ENCODE measurements at regions not wholly inside any gene's neighbourhood (a gene's known extent, or its start where the extent isn't known, plus 50 kb on each side); places are given as distances from the start of the nearest gene placed in this dataset.

GRCh38 chr13:107091428-107091827 is 523.5 kb upstream of the ARGLU1 start:
- ATAC-seq, result no peak
- Histone ChIP-seq H3K9ac (ENCODE audit: insufficient read depth in 1 of 2, low read depth in 2 of 2, low read length in 2 of 2) (no peak overlapping the region), H3K79me2 (ENCODE audit: control insufficient read depth, insufficient read depth, low read length) (no peaks in the 10 kb centered on the region), H3K9me3 (replicated peaks; ENCODE audit: control insufficient read depth, insufficient read depth, low read depth, low read length) (no peaks in the 10 kb centered on the region), H3K4me3 (no peak overlapping the region), H3K4me2 (ENCODE audit: insufficient read depth, low read length) (no peak overlapping the region), H3K27ac (ENCODE audit: extremely low read depth, low read depth, low read length) (no peak overlapping the region), H4K20me1 (replicated peaks; ENCODE audit: control insufficient read depth, insufficient read depth, low read length) (no peaks in the 10 kb centered on the region), H3K4me1 (replicated peaks in 1 of 2; ENCODE audit: control insufficient read depth in 2 of 2, insufficient read depth in 2 of 2, low read length in 2 of 2) (no peaks in the 10 kb centered on the region), H3K27me3 (ENCODE audit: control insufficient read depth in 2 of 2, insufficient read depth in 2 of 2, low read length in 2 of 2) (no peaks in the 10 kb centered on the region), H3K9me1 (ENCODE audit: control insufficient read depth, insufficient read depth, low read length) (no peaks in the 10 kb centered on the region), H2AFZ (ENCODE audit: low read depth, low read length) (no peak overlapping the region), H3K36me3 (ENCODE audit: control insufficient read depth, insufficient read depth, low read length) (no peaks in the 10 kb centered on the region)
- DNase-seq (ENCODE audit: extremely low read depth in 1 of 4, low spot score in 3 of 4), result no peak
- in situ Hi-C loops (cut with MboI), result no loop called here
- intact Hi-C loops (cut with micrococcal nuclease), result no loop called here
- 0% methylated on average over 2 of the region's 2 CpGs for WGBS (ENCODE audit: insufficient coverage, low coverage, missing lambda C conversion rate)
- ChIA-PET POLR2A (no interaction called here), CTCF (ENCODE audit: low intra/inter-chr PET ratio) (no interaction called here)
- no peak for FAIRE-seq
- TF ChIP-seq U2AF2 (optimal IDR thresholded peaks at IDR 0.05; ENCODE audit: low read depth, low read length), result no peak
- no peak for TF ChIP-seq NUFIP1 (IDR thresholded peaks at IDR 0.05; ENCODE audit: partially characterized antibody)
- TF ChIP-seq ZNF280B (CRISPR knock-in tag; IDR thresholded peaks at IDR 0.05), result no peak
- no TSS peak for BruUV-seq (replicated peaks)

- no peaks in the 10 kb centered on the region for H3K9me1 ChIP-seq (ENCODE audit: control insufficient read depth, insufficient read depth, low read length)
- H3K4me1 ChIP-seq (replicated peaks in 1 of 2; ENCODE audit: control insufficient read depth in 2 of 2, insufficient read depth in 2 of 2, low read length in 2 of 2), result no peaks in the 10 kb centered on the region
- no peaks in the 10 kb centered on the region for H3K9me3 ChIP-seq (replicated peaks; ENCODE audit: control insufficient read depth, insufficient read depth, low read depth, low read length)
- FAIRE-seq (no peak), ATAC-seq (no peak), DNase-seq (ENCODE audit: extremely low read depth in 1 of 4, low spot score in 3 of 4) (no peak)
- TF ChIP-seq CREB3L1 (IDR thresholded peaks at IDR 0.05; ENCODE audit: borderline replicate concordance, low read depth) (no peak), SMAD2 (IDR thresholded peaks at IDR 0.05; ENCODE audit: low read depth, low read length) (no peak), HNRNPK (IDR thresholded peaks at IDR 0.05; ENCODE audit: low read depth, low read length, poor library complexity, severe bottlenecking) (no peak), MLX (CRISPR knock-in tag; conservative IDR thresholded peaks at IDR 0.05) (no peak), ARID2 (IDR thresholded peaks at IDR 0.05) (no peak), KAT2B (IDR thresholded peaks at IDR 0.05; ENCODE audit: low read depth, low read length) (no peak), STAT5A (IDR thresholded peaks at IDR 0.05; ENCODE audit: borderline replicate concordance, low read length) (no peak), ELK3 (CRISPR knock-in tag; IDR thresholded peaks at IDR 0.05) (no peak), HDAC3 (IDR thresholded peaks at IDR 0.05; ENCODE audit: borderline replicate concordance, partially characterized antibody) (no peak)
- no TSS peak for BruUV-seq (replicated peaks)
- H3K27ac ChIP-seq (ENCODE audit: extremely low read depth, low read depth, low read length), result no peak overlapping the region
- H2AFZ ChIP-seq (ENCODE audit: low read depth, low read length), result no peak overlapping the region
- H3K4me3 ChIP-seq, result no peak overlapping the region
- H3K36me3 ChIP-seq (ENCODE audit: control insufficient read depth, insufficient read depth, low read length), result no peaks in the 10 kb centered on the region
- ChIA-PET CTCF (ENCODE audit: low intra/inter-chr PET ratio) (no interaction called here), POLR2A (no interaction called here)
- no peaks in the 10 kb centered on the region for H3K79me2 ChIP-seq (ENCODE audit: control insufficient read depth, insufficient read depth, low read length)
- no peaks in the 10 kb centered on the region for H4K20me1 ChIP-seq (replicated peaks; ENCODE audit: control insufficient read depth, insufficient read depth, low read length)
- 0% methylated on average over 1 of the region's 1 CpG for WGBS (ENCODE audit: insufficient coverage, low coverage, missing lambda C conversion rate)
- in situ Hi-C loops (cut with MboI), result no loop called here
- no peak overlapping the region for H3K9ac ChIP-seq (ENCODE audit: insufficient read depth in 1 of 2, low read depth in 2 of 2, low read length in 2 of 2)
- intact Hi-C loops (cut with micrococcal nuclease), result no loop called here
- H3K4me2 ChIP-seq (ENCODE audit: insufficient read depth, low read length), result no peak overlapping the region
- no peaks in the 10 kb centered on the region for H3K27me3 ChIP-seq (ENCODE audit: control insufficient read depth in 2 of 2, insufficient read depth in 2 of 2, low read length in 2 of 2)
Measured at GRCh38 chr13:107088061-107088460, 520.1 kb upstream of the ARGLU1 start.

Data from K562 (cell line).